Activated CD4-positive, alpha-beta T cell treated with anti-CD3 and anti-CD28 coated beads, Interleukin-2, amount 10 ng/mL, durations not matched to agents 24 days and 14 days (primary cell): ENCODE measurements at regions not wholly inside any gene's neighbourhood (a gene's known extent, or its start where the extent isn't known, plus 50 kb on each side); places are given as distances from the start of the nearest gene placed in this dataset.

Source experiments
- DNase-seq: peaks from one replicate; pipeline ENCODE4 v3.0.0; 2022
- H3K27ac Mint-ChIP-seq: one replicate; pipeline ENCODE4 v1.8.0; 2022; ENCODE audit warnings: mild to moderate bottlenecking, mixed read lengths
- H3K27me3 Mint-ChIP-seq: one replicate; pipeline ENCODE4 v1.8.0; 2022; ENCODE audit warnings: mixed read lengths
- H3K36me3 Mint-ChIP-seq: one replicate; pipeline ENCODE4 v1.8.0; 2022; ENCODE audit warnings: low read depth, mild to moderate bottlenecking, mixed read lengths
- H3K4me1 Mint-ChIP-seq: one replicate; pipeline ENCODE4 v1.8.0; 2021; ENCODE audit warnings: mixed read lengths
- H3K4me3 Mint-ChIP-seq: one replicate; pipeline ENCODE4 v1.8.0; 2022; ENCODE audit warnings: mild to moderate bottlenecking, moderate library complexity, mixed read lengths
- H3K9me3 Mint-ChIP-seq: one replicate; pipeline ENCODE4 v1.8.0; 2021; ENCODE audit warnings: mixed read lengths
- intact Hi-C: fragments of 100-400 bp; cut with micrococcal nuclease; formaldehyde crosslinking; loops from one replicate; pipeline ENCODE4 v1.15.1; 2023

DNA sequence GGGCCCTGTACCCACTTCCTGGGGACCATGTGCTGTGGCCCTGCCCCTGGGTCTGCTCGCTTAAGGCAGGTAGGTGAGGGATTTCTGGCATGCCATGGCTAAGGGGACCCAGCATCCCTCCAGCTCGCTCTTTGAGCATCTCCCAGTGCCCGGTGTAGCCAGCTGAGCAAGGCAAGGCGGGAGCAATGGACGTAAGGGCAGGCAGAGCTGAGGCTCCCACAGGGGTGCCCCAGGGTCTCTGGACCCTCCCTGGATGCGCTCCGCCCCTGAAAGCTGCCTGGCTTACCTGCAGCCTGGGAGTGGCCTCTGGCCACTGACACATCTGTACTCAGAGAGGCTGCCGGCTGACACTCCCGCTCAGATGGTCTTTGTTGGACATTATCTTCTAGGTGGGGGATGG is 189.9 kb downstream of the IRF8 start:
- intact Hi-C loops, result no loop called here
- H3K27me3 Mint-ChIP-seq, result no peaks in the 10 kb centered on the region
- peaks cover 12% of the 10 kb centered on the region for H3K4me1 Mint-ChIP-seq
- no peak for DNase-seq
- no peaks in the 10 kb centered on the region for H3K36me3 Mint-ChIP-seq
- no peak overlapping the region for H3K27ac Mint-ChIP-seq
- H3K9me3 Mint-ChIP-seq, result no peaks in the 10 kb centered on the region
- no peak overlapping the region for H3K4me3 Mint-ChIP-seq

GRCh38 chr16:86089334-86089900 is 190.5 kb downstream of the IRF8 start:
- intact Hi-C loops, result no loop called here
- Mint-ChIP-seq H3K36me3 (no peaks in the 10 kb centered on the region), H3K4me3 (no peak overlapping the region), H3K4me1 (peaks cover 12% of the 10 kb centered on the region), H3K9me3 (no peaks in the 10 kb centered on the region), H3K27me3 (no peaks in the 10 kb centered on the region), H3K27ac (no peak overlapping the region)
- no peak for DNase-seq

DNA sequence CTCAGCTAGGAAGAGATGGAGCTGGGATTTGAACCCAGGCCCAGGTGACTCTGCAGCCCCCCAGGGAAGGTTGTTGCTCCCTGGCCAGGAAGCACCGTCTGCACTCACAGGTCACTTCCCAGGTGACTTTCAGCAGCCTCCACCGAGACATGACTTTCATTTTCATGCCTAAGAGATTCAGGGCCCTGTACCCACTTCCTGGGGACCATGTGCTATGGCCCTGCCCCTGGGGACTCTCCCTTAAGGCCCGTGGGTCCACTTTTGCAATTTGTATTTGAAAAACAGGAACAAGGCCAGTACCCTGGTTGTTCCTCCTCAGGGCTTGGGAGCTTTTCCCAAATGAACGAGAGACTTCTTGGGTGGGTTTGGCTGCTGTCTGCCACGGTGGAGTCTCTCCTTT is 191.0 kb downstream of the IRF8 start:
- Mint-ChIP-seq H3K27ac (no peak overlapping the region), H3K27me3 (no peaks in the 10 kb centered on the region), H3K4me1 (peaks cover 12% of the 10 kb centered on the region), H3K36me3 (no peaks in the 10 kb centered on the region), H3K4me3 (no peak overlapping the region), H3K9me3 (no peaks in the 10 kb centered on the region)
- intact Hi-C loops, result no loop called here
- no peak for DNase-seq

DNA sequence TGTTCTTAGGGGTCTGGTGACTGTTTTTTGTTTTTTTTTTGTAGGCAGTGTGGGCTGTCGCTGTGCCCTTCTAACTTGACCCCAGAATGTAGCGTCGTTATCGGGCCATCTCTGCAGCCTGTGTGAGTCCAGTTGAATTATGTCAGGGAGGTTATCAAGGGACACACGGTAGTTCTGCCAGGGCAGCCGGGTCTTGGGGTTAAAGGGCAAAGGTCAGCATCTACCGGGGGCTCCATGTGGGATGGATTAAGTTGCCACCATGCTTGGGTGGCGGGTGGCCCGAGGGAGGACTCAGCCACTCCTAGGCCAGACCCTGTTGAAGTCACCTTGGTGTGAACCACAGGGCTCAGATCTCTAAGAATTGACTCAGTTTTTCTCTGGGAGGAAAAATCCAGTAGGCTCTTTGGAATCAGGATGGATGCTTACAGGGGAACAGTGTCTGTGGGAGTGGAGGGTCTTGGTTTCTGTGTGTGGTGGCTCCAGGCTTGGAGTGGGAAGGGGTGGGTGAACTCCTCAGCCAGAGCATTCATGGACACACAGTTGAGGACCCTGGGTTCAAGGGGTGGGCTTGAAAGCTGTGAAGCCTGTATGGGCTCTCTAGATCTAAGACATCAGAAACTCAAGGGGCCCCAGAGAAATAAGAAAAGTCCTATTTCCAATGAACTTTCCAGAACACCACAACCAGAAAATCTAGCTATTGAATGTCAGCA is 191.7 kb downstream of the IRF8 start:
- no peak for DNase-seq
- no peaks in the 10 kb centered on the region for H3K36me3 Mint-ChIP-seq
- no peak overlapping the region for H3K27ac Mint-ChIP-seq

DNA sequence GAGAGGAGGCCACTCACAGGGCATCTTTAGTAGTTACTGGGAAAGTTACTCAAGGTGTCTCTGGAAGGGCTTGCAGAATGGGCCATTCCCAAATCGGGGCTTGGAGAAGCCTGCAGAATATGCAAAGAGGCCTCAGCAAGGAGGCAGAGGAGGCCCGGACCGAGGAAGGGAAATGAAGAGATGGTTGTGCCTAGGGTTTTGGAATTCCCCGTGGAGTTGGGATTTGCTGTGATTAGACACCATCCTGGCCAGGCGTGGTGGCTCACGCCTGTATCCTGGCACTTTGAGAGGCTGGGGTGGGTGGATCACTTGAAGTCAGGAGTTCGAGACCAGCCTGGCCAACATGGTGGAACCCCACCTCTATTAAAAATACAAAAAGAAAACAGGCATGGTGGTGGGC is 193.0 kb downstream of the IRF8 start:
- Mint-ChIP-seq H3K27me3 (no peaks in the 10 kb centered on the region), H3K4me3 (no peak overlapping the region), H3K4me1 (peaks cover 9% of the 10 kb centered on the region), H3K9me3 (no peaks in the 10 kb centered on the region), H3K27ac (no peak overlapping the region), H3K36me3 (no peaks in the 10 kb centered on the region)
- DNase-seq, result no peak
- intact Hi-C loops, result no loop called here

More for the DNA sequence above, 191.7 kb downstream of the IRF8 start:
- H3K27me3 Mint-ChIP-seq, result no peaks in the 10 kb centered on the region
- intact Hi-C loops, result no loop called here
- H3K4me1 Mint-ChIP-seq, result peaks cover 12% of the 10 kb centered on the region
- H3K9me3 Mint-ChIP-seq, result no peaks in the 10 kb centered on the region
- H3K4me3 Mint-ChIP-seq, result no peak overlapping the region

- intact Hi-C loops, result no loop called here
- Mint-ChIP-seq H3K4me1 (peaks cover 9% of the 10 kb centered on the region), H3K9me3 (no peaks in the 10 kb centered on the region), H3K4me3 (no peak overlapping the region), H3K27me3 (no peaks in the 10 kb centered on the region), H3K27ac (no peak overlapping the region), H3K36me3 (no peaks in the 10 kb centered on the region)
- no peak for DNase-seq
Observed at GRCh38 chr16:86092586-86093480, 193.9 kb downstream of the IRF8 start.

- no peaks in the 10 kb centered on the region for H3K27me3 Mint-ChIP-seq
- H3K4me1 Mint-ChIP-seq, result peaks cover 8% of the 10 kb centered on the region
- no peaks in the 10 kb centered on the region for H3K9me3 Mint-ChIP-seq
- H3K27ac Mint-ChIP-seq, result no peak overlapping the region
- H3K4me3 Mint-ChIP-seq, result no peak overlapping the region
- H3K36me3 Mint-ChIP-seq, result no peaks in the 10 kb centered on the region
- intact Hi-C loops, result no loop called here
- no peak for DNase-seq
Observed at GRCh38 chr16:86093801-86094750, 195.1 kb downstream of the IRF8 start.

- peaks cover 1% of the 10 kb centered on the region for H3K4me1 Mint-ChIP-seq
- H3K36me3 Mint-ChIP-seq, result no peaks in the 10 kb centered on the region
- no peak overlapping the region for H3K4me3 Mint-ChIP-seq
- H3K27me3 Mint-ChIP-seq, result no peaks in the 10 kb centered on the region
- intact Hi-C loops, result no loop called here
- H3K9me3 Mint-ChIP-seq, result no peaks in the 10 kb centered on the region
- H3K27ac Mint-ChIP-seq, result no peak overlapping the region
- no peak for DNase-seq
Observed at GRCh38 chr16:86095131-86095752, 196.3 kb downstream of the IRF8 start.

GRCh38 chr16:86095906-86096485 is 197.0 kb downstream of the IRF8 start:
- no peak overlapping the region for H3K27ac Mint-ChIP-seq
- no peak overlapping the region for H3K4me3 Mint-ChIP-seq
- H3K9me3 Mint-ChIP-seq, result no peaks in the 10 kb centered on the region
- H3K27me3 Mint-ChIP-seq, result no peaks in the 10 kb centered on the region
- no peaks in the 10 kb centered on the region for H3K36me3 Mint-ChIP-seq
- DNase-seq, result no peak
- intact Hi-C loops, result no loop called here
- H3K4me1 Mint-ChIP-seq, result no peaks in the 10 kb centered on the region

GRCh38 chr16:86096850-86097249 is 197.9 kb downstream of the IRF8 start:
- intact Hi-C loops, result no loop called here
- no peaks in the 10 kb centered on the region for H3K36me3 Mint-ChIP-seq
- no peak for DNase-seq

GRCh38 chr16:86099326-86099725 is 200.4 kb downstream of the IRF8 start:
- Mint-ChIP-seq H3K36me3 (no peaks in the 10 kb centered on the region), H3K27me3 (peaks cover 2% of the 10 kb centered on the region), H3K9me3 (no peaks in the 10 kb centered on the region), H3K4me3 (no peak overlapping the region), H3K4me1 (no peaks in the 10 kb centered on the region), H3K27ac (no peak overlapping the region)
- DNase-seq, result no peak
- intact Hi-C loops, result no loop called here

More at GRCh38 chr16:86096850-86097249, 197.9 kb downstream of the IRF8 start:
- Mint-ChIP-seq H3K4me3 (no peak overlapping the region), H3K27me3 (no peaks in the 10 kb centered on the region), H3K4me1 (no peaks in the 10 kb centered on the region), H3K9me3 (no peaks in the 10 kb centered on the region), H3K27ac (no peak overlapping the region)

GRCh38 chr16:86100205-86101136 is 201.5 kb downstream of the IRF8 start:
- Mint-ChIP-seq H3K36me3 (no peaks in the 10 kb centered on the region), H3K4me3 (no peak overlapping the region), H3K9me3 (no peaks in the 10 kb centered on the region), H3K27me3 (peaks cover 2% of the 10 kb centered on the region), H3K4me1 (no peaks in the 10 kb centered on the region), H3K27ac (no peak overlapping the region)
- DNase-seq, result no peak
- intact Hi-C loops, result no loop called here
